OCI-LY7 (cell line): ENCODE measurements at regions not wholly inside any gene's neighbourhood (a gene's known extent, or its start where the extent isn't known, plus 50 kb on each side); places are given as distances from the start of the nearest gene placed in this dataset.

Experiments
- EZH2phosphoT487 ChIP-seq: fragments of 200-600 bp; sonication (generic); IDR thresholded peaks from 2 replicates; pipeline ENCODE4 v1.6.1; 2018; ENCODE audit warnings: low read depth, borderline replicate concordance, mild to moderate bottlenecking, mixed run types, antibody characterized with exemption, low read length, moderate library complexity, mixed read lengths
- TF ChIP-seq, protein P1 (sequence below): fragments of 200-600 bp; sonication (generic); conservative IDR thresholded peaks from 2 replicates; pipeline ENCODE4 v1.5.1; 2014; ENCODE audit warnings: mild to moderate bottlenecking, antibody characterized with exemption, low read length, moderate library complexity, mixed read lengths

DNA sequence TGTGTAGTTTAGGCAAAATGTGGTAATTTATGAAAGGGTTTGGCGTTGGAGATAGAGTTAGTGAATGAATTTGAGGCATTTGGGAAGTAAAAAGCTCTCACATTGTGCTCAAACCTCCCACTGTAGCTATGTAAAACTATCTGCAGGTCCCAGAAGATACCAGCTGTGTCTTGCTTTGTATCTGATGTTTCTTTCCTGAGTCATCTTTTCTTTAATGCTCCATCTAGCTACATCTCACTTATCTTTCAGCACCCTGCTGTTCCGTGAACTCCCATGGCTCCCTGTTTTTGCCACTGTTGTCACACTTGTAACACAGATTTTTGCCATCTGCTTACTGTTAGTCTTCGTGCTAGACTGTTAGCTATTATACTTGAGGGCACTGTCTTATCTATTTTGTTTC is 253.1 kb downstream of the NPR3 start:
- TF ChIP-seq, protein P1, sequence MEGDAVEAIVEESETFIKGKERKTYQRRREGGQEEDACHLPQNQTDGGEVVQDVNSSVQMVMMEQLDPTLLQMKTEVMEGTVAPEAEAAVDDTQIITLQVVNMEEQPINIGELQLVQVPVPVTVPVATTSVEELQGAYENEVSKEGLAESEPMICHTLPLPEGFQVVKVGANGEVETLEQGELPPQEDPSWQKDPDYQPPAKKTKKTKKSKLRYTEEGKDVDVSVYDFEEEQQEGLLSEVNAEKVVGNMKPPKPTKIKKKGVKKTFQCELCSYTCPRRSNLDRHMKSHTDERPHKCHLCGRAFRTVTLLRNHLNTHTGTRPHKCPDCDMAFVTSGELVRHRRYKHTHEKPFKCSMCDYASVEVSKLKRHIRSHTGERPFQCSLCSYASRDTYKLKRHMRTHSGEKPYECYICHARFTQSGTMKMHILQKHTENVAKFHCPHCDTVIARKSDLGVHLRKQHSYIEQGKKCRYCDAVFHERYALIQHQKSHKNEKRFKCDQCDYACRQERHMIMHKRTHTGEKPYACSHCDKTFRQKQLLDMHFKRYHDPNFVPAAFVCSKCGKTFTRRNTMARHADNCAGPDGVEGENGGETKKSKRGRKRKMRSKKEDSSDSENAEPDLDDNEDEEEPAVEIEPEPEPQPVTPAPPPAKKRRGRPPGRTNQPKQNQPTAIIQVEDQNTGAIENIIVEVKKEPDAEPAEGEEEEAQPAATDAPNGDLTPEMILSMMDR = no peak
- no peak for TF ChIP-seq EZH2phosphoT487
